ENCODE measurements at regions not wholly inside any gene's neighbourhood (a gene's known extent, or its start where the extent isn't known, plus 50 kb on each side); places are given as distances from the start of the nearest gene placed in this dataset.
"Not testable (repeated sequence)": the region's sequence is repeated elsewhere in the genome, so short reads cannot be mapped to it uniquely, and the experiment has no call there.

DNA sequence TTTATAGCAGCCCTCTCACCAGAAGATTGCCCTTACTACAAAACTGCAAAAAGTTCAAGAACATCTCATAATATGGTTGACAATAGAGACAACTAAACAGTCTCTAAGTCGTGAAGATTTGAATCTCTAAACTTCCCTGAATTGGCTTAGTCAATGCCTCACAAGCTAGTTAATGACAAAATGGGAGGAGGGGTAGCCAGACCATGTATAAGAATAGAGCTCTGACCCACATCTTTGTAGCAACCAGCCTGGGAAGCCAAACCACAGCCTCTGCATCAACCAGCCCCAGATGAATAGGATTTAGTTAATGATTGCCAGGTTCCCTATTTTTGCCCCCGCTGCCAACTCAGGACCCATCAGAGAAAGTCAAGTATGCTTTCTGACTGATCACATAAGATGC, 1265.9 kb upstream of the PCDH10 start:
- DNase-seq; in situ Hi-C loops (cut with MboI; ENCODE audit: low pct_unique_long_range_greater_than_20kb, low sequenced_read_pairs): not testable (repeated sequence)

DNA sequence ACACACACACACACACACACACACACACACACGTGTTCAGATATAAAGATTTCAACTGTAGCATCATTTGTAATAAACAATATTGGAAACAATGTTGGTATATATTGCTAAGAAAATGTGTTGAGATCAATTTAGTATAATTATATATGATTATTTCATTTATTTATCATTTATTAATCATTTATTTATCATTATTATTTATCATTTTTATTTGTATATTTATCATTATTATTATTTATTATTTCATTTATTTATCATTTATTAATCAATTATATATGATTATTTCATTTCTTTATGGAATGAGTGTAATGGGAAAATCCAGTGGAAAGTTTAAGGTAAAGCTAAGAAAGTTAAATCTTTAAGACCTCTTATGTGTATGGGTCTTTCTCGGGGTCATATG, 1223.4 kb upstream of the PCDH10 start:
- in situ Hi-C loops (cut with MboI; ENCODE audit: low pct_unique_long_range_greater_than_20kb, low sequenced_read_pairs), result not testable (repeated sequence)

DNA sequence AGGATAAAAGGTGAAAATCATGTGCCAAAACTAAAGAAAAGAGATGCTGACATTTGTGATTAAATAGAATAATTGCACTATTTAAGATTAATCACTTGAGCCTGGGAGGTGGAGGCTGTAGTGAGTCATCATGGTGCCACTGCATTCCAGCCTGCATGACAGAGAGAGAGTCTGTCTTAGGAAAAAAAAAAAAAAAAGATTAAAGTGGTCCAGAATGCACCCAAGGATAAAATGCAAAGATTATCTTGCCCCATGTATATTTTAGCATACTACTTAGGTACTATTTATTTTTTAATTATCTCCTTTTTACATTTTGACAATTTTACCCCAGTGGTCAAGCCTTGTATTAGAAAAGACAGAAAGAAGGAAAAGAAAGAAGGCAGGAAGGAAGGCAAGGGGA, 1181.4 kb upstream of the PCDH10 start:
- DNase-seq; in situ Hi-C loops (cut with MboI; ENCODE audit: low pct_unique_long_range_greater_than_20kb, low sequenced_read_pairs): not testable (repeated sequence)

More for the DNA sequence above, 1223.4 kb upstream of the PCDH10 start:
- DNase-seq, result not testable (repeated sequence)

DNA sequence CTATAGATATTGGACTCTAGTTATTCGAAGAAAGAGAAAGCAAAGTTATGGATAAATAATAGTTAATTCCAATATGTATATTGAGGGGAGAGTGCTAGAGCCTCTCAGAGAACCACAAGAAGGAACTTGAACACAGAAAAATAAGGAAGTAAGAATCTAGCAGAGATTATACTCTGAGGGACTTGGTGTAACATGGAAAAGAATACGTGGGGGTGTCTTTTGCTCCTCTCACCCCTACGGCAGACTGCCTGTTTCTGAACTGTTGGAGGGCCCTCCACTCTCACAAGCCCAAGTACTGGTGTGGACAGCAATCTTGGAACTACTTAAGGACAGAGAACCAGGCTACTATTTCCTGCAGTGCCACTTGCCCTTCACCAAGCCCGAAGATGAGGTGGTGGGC, 1174.4 kb upstream of the PCDH10 start:
- DNase-seq, result peak; percentile 11
- in situ Hi-C loops (cut with MboI; ENCODE audit: low pct_unique_long_range_greater_than_20kb, low sequenced_read_pairs), result no loop called here

DNA sequence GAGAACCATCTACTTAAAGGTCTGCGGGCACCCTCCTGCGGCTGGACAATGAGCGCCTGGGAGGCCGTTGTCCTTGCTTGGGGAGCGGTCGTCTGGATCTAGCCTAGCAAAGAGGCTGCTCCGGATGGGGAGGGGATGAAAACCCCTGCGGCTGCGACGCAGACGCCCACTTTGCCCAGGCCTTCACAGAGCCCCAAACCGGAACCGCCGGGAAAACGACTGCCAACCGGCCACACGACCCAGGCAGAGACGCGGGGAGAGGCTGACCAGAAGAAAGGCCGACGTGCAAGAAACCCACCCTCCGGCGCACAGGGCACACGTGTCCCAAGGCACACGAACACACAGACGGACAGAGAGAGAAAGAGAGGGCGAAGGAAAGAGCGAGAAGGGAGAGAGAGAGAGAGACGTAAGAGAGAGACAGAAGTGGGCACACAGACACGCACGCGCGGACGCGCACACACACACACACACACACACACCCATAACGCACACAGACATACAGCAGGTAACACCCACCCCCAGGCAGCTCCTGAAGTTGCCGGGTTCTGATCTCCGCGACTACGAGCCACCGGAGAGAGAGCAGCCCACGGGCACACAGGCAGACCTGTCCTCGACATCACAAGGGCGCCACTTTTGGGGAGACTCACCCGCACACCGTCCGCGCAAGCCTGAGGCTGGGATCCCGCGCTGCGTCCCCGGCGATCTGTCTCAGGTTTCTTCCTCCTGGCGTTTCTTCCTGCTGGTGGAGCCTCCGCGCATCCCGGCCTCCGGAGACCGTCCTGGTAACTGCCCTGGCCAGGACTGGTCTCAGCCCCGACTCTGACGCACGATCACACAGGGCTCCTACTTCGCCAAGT, 1173.6 kb upstream of the PCDH10 start:
- DNase-seq; in situ Hi-C loops (cut with MboI; ENCODE audit: low pct_unique_long_range_greater_than_20kb, low sequenced_read_pairs): not testable (repeated sequence)

DNA sequence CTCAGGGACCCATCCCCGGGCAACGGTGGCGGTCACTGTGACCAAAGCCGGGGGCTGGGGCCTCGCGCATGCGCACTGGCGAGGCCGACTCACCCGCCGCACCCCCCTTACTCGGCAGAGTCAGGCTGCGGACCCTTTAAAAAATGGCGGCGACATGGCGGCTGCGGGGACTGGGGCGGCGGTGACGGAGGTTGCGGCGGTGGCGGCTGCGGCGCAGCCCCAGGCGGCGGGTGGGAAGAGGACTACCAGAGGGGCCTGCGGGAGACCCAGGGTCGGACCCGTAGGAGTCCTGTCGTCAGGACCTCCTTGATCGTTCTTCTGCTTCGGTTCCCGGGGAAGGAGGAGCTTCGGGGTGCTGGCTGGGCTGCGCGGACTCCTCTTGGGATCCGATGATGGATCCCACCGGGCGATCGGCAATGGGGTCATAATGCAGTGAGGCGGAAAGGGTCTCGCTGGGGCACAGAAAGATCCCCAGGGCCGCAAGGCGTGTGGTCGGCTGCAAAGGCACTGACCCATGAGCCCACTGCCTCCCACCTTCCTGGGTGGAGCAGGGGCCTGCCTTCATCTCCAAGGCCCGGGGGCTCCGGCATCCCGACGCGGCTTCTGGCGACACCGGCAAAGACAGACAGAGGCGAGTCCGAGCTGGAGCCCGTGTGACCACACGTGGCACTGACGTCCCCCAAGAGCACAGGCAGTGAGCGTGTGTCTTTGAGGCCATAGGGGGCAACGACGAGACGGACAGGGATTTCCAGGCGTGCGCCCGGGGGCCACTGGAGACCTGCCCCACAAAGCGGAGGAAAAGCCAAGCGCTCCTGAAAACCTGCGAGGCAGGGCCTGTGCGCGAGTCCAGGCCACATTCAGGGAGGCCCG, 1172.7 kb upstream of the PCDH10 start:
- in situ Hi-C loops (cut with MboI; ENCODE audit: low pct_unique_long_range_greater_than_20kb, low sequenced_read_pairs); DNase-seq: not testable (repeated sequence)

DNA sequence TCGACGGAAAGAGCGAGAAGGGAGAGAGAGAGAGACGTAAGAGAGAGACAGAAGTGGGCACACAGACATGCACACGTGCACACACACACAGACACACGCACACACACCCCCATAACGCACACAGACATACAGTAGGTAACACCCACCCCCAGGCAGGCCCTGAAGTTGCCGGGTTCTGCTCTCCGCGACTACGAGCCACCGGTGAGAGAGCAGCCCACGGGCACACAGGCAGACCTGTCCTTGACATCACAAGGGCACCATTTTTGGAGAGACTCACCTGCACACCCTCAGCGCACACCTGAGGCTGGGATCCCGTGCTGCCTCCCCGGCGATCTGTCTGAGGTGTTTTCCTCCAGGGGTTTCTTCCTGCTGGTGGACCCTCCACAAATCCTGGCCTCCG, 1171.0 kb upstream of the PCDH10 start:
- in situ Hi-C loops (cut with MboI; ENCODE audit: low pct_unique_long_range_greater_than_20kb, low sequenced_read_pairs), result no loop called here
- DNase-seq, result no peak

DNA sequence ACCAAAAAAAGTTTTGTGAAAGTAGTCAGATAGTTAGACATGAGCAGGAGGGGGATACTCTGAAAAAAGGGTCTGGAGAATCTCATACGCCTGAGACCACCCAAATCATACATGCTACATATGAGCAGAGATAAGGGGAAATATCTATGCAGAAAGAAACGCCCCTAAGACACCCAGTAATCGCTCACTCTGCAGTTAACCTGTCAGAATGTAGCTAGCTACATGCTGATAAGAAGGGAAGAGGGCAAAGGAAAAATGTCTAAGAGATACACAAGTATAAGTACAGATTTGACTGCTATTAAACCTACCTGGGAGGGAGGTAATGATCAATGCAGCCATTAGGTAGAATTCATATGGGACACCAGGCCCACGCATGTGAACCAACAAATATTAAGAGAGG, 1159.5 kb upstream of the PCDH10 start:
- in situ Hi-C loops (cut with MboI; ENCODE audit: low pct_unique_long_range_greater_than_20kb, low sequenced_read_pairs), result no loop called here
- no peak for DNase-seq

DNA sequence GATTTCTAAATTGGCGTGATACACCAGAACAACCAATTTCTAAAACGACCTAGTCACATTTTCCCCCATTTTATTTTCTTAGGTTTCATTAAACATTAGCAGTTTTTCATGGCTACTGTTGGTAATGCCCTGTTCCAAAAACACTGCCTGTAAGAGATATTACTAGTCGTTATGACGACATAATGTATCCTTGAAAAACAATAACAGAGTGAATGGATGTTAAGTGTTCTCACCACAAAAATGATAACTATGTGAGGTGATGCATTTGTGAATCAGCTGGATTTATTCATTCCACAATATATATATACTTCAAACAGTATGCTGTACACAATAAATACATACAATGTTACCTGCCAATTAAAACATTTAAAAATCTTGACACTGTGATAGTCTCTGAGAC, 1147.6 kb upstream of the PCDH10 start:
- DNase-seq, result no peak
- in situ Hi-C loops (cut with MboI; ENCODE audit: low pct_unique_long_range_greater_than_20kb, low sequenced_read_pairs), result no loop called here

DNA sequence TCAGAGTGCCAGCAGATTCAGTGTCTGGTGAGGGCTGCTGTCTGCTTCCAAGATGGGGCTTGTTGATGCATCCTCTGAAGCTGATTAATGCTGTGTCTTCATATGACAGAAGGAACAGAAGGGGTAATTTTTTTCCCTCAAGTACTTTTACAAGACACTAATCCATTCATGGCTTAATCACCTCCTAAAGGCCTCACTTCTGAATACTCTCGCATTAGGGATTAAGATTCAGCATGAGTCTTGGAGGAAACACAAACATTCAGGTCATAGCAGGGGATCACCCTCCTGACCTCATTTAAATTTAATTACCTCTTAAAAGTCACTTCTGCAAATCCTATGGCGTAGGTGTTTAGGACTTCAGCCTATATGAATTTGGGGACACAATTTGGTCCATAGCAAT, 1145.5 kb upstream of the PCDH10 start:
- no peak for DNase-seq

DNA sequence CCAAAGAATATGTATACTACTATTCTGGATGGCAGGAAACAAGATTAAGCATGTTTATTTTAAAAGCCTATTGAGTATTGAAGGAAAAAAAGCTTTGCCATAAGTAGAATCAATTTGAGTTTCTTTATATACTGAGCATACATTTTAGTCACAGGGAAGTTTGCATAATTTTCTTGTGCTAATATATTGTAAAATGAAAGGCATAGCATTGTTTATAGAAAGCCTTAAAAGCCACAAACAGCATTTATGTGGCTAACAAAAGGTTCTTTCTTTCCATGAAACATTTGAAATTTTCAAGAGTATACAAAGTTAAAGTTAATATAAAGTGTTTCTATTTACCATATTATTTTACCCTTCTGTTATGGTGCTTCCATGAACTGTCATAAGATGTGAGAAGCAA, 1133.8 kb upstream of the PCDH10 start:
- in situ Hi-C loops (cut with MboI; ENCODE audit: low pct_unique_long_range_greater_than_20kb, low sequenced_read_pairs), result no loop called here
- DNase-seq, result no peak

More for the DNA sequence above, 1145.5 kb upstream of the PCDH10 start:
- in situ Hi-C loops (cut with MboI; ENCODE audit: low pct_unique_long_range_greater_than_20kb, low sequenced_read_pairs), result no loop called here

DNA sequence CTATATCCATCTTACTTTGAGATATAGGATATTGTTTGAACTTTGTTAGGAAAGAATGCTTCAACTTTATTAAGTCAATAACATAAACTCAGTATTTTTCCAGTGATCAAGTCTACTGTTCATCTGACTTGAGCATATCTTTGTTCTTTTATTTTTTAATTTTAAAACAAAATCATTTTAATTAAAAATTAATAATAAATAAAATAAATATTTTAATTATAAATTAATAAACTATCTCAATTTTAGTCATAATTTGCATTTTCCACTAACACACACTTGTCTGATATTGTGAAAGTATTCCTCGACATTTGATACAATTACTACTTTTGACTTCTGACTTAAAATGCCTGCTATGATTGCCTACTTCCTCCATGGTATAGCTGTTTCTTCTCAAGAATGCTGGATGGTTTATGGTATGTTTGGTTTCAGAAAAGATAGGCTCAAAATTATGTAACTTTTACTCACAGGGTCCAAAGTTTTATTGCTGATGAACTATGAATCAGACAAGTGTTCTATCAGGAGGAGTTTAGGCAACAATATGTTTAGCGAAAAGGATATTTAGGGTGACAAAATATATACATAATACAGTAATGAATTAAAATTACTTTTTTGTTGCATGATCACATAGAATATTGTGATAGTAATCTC, 1132.3 kb upstream of the PCDH10 start:
- in situ Hi-C loops (cut with MboI; ENCODE audit: low pct_unique_long_range_greater_than_20kb, low sequenced_read_pairs), result no loop called here
- DNase-seq, result no peak

DNA sequence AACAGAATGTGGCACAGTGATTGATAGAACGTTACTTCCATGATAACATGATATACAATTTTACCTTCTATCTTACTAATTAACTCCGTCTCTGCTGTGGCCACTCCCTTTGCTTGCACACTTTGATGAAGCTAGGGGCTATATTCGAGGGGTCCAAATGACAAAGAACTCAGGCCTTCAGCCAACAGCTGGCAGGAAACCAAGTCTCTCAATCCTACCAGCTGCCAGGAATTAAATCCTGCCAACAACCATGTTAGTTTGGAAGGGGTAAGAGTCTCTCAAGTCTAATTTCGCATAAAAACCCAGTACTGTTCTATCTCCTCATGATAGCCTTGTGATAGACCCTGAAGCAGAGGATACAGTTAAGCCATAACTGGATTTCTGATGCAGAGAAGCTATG, 1122.9 kb upstream of the PCDH10 start:
- in situ Hi-C loops (cut with MboI; ENCODE audit: low pct_unique_long_range_greater_than_20kb, low sequenced_read_pairs), result no loop called here
- no peak for DNase-seq

DNA sequence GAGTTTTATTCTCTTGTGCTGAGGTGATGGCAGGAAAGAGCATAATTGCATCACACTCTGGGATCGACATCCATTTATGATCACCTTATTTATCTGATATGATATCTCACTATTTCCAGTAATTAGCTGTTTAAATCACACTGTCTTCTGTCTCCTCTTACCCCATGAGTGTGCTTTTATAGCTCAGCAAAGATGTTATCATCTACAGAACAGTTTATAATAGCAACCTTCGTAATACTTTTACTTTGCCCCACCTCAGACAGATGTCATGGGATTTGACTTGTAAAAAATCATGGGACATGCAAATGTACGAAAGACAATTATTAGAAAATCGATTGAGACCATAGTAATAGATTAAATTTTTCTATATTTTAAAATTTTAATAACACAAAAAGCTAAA, 1122.3 kb upstream of the PCDH10 start:
- no peak for DNase-seq
- in situ Hi-C loops (cut with MboI; ENCODE audit: low pct_unique_long_range_greater_than_20kb, low sequenced_read_pairs), result no loop called here

DNA sequence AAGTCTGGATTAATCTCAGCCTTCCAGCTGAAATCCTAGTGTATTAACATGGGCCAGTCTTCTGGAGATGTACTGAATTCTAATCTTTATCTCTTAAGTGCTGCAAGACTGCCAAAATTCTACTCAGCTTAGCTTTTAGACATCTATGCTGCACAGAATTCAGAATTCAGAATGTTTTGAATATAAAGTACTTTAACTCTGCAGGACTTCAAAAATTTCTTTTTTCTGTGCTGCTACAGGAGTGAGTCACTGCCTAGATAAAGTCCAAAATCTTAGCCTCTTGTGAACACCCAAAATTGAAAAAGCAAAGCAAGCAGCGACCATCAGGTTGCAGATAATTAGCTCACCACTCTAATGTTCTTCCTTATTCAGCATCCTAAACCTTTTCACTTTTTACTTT, 1092.6 kb upstream of the PCDH10 start:
- in situ Hi-C loops (cut with MboI; ENCODE audit: low pct_unique_long_range_greater_than_20kb, low sequenced_read_pairs), result no loop called here
- no peak for DNase-seq

DNA sequence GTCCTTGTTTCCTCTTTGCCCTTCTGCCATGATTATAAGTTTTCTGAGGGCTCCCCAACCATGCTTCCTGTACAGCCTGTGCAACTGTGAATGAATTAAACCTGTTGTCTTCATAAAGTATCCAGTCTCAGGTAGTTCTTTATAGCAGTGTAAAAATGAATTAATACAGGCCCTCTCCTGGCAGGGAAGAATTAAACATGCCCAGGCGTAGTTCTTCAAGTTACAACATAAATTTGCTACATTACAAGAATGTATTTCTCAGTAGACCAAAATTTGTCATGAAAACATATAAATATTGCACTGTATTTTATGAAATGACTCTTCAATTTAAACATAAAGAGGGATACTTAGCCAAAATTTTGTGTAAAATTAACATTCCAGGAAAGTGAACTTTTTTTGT, 1089.9 kb upstream of the PCDH10 start:
- no peak for DNase-seq
- in situ Hi-C loops (cut with MboI; ENCODE audit: low pct_unique_long_range_greater_than_20kb, low sequenced_read_pairs), result no loop called here

DNA sequence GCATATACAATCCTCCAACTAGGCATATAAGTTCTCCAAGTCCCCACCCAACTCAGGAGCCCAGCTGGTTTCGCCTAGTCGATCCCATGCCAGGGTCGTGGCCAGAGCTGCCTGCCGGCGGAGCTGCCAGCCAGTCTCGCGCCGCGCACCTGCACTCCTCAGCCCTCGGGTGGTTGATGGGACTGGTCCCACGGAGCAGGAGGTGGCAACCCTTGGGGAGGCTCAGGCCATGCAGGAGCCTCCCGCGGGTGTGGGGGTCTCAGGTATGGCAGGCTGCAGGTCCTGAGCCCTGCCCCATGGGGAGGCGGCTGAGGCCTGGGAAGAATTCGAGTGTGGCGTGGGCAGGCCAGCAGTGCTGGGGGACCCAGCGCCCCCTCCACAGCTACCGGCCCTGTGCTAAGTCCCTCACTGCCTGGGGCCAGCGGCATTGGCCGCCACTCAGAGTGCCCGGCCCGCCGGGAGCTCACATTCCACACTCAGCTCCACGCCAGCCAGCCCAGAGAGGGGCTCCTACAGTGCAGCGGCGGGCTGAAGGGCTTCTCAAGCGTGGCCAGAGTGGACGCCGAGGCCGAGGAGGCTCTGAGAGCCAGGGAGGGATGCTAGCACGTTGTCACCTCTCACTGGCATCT, 1086.4 kb upstream of the PCDH10 start:
- DNase-seq, result no peak
- in situ Hi-C loops (cut with MboI; ENCODE audit: low pct_unique_long_range_greater_than_20kb, low sequenced_read_pairs), result no loop called here

DNA sequence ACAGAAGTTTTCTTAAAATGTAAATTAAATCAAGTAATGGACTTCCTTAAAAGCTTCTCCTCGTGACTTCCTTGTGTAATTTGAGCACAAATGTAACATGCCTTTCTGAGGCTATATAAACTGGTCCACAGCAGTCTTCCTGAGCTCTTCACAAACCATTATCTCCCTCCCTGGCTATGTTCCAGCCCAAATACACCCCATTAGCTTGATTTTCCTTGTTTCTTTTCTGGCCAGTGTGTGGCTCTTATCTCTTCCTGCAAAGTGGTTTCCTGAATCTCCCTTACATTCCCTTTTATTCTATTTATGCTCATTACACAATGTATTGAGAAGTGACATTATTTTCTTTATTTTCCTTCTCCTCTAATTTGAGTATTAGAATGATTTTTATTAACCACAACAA, 1085.3 kb upstream of the PCDH10 start:
- in situ Hi-C loops (cut with MboI; ENCODE audit: low pct_unique_long_range_greater_than_20kb, low sequenced_read_pairs), result no loop called here
- DNase-seq, result no peak

DNA sequence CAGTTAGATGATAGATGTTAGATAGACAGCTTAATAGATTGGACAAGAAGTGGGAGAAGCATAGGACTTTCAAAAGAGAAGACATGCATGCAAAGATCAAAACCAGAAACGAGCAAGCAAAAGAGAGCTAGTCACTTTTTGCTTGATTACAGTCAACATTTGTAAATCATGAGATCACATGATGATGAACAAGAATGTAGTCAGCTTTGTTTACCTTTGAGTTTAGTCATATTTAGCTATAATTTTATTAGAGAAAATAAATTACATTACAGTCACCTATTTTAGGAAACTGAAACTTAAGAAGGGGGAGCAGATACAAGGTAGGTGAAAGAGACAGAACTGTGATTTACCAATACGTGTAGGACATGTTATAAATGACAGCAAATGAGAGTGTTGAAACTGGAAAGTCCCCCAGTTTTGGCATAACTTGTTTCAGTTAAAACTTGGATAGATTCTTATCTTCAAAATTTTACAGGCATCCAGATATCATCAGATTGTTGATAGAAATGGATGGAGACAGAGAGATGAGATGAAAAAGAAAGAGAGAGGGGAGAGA, 1083.1 kb upstream of the PCDH10 start:
- DNase-seq, result no peak

More for the DNA sequence above, 1083.1 kb upstream of the PCDH10 start:
- in situ Hi-C loops (cut with MboI; ENCODE audit: low pct_unique_long_range_greater_than_20kb, low sequenced_read_pairs), result no loop called here
